HepG2 (cell line): ENCODE measurements at regions not wholly inside any gene's neighbourhood (a gene's known extent, or its start where the extent isn't known, plus 50 kb on each side); places are given as distances from the start of the nearest gene placed in this dataset.

ENCODE experiments used
- ATAC-seq: fragments of 200-7000 bp; cut with Tn5 transposase; 3 replicates; pipeline ENCODE4 v1.9.1; 2020; ENCODE audit warnings: mild to moderate bottlenecking, moderate library complexity
- BruUV-seq: library from RNA; stranded (reverse); fragments of 400-500 nt; replicated peaks from 2 replicates; lab custom pipeline; 2021; lab: Mats Ljungman, UMichigan
- CTCF ChIA-PET: fragments of 300-600 bp; formaldehyde crosslinking; extraction: SDS; loops from one replicate; lab custom pipeline; 2021; ENCODE audit warnings: low total read pairs, inconsistent platforms, low intra/inter-chr PET ratio; lab: Yijun Ruan, JAX
- POLR2A ChIA-PET: fragments of 350-600 bp; sonication (Branson Sonifier 250); formaldehyde crosslinking; loops from one replicate; lab custom pipeline; 2020; ENCODE audit warnings: antibody characterized with exemption, inconsistent platforms; lab: Yijun Ruan, JAX
- DNase-seq: peaks from one replicate; pipeline ENCODE4 v3.0.0-alpha.2; 2015; ENCODE audit warnings: low spot score
- FAIRE-seq: peaks from 3 replicates; lab custom pipeline; 2011; peaks lifted over from hg19 to GRCh38; lab: Jason Lieb, UNC
- H2AFZ ChIP-seq: one replicate; pipeline ENCODE4 v1.6.1; 2011; ENCODE audit warnings: low read length, inconsistent platforms
- H3K27ac ChIP-seq: fragments of 300-600 bp; 3 replicates; pipeline ENCODE4 v1.8.0; 2011; ENCODE audit warnings: mixed run types, mild to moderate bottlenecking, mixed read lengths, low read length, inconsistent platforms; ENCODE audit not compliant: insufficient read depth; ENCODE audit errors: extremely low read length
- H3K27me3 ChIP-seq, 2 experiments: fragments of 200-600 bp in 1 of 2; 2 replicates in 1 of 2; 3 replicates in 1 of 2; pipeline versions ENCODE4 v1.6.0 to v1.8.0; 2011; ENCODE audit warnings: low read length in 2 of 2, mild to moderate bottlenecking in 2 of 2, moderate library complexity in 2 of 2, inconsistent platforms in 1 of 2; ENCODE audit not compliant: insufficient read depth in 2 of 2, control insufficient read depth in 1 of 2
- H3K36me3 ChIP-seq, 2 experiments: fragments of 200-600 bp in 1 of 2; replicated peaks in 1 of 2; 2 replicates in 1 of 2; 3 replicates in 1 of 2; pipeline versions ENCODE4 v1.5.1 to v1.8.0; 2011; ENCODE audit warnings: low read length in 2 of 2, inconsistent platforms in 1 of 2; ENCODE audit not compliant: insufficient read depth in 2 of 2, control insufficient read depth in 1 of 2
- H3K4me1 ChIP-seq: 2 replicates; pipeline ENCODE4 v1.5.1; 2012; ENCODE audit warnings: low read length, inconsistent platforms; ENCODE audit not compliant: insufficient read depth
- H3K4me2 ChIP-seq: 2 replicates; pipeline ENCODE4 v1.6.0; 2011; ENCODE audit warnings: low read depth, low read length, inconsistent platforms
- H3K4me3 ChIP-seq, 3 experiments: fragments of 200-600 bp in 1 of 3; sonication (generic), shearing (Covaris generic) in 1 of 3; replicated peaks in 1 of 3; 2 replicates each; pipeline ENCODE4 v1.5.1; 2011 to 2016; ENCODE audit warnings: low read length in 3 of 3, inconsistent platforms in 2 of 3, low read depth in 2 of 3, mild to moderate bottlenecking in 2 of 3, control low read depth in 1 of 3, mixed read lengths in 1 of 3; ENCODE audit not compliant: insufficient read depth in 1 of 3
- H3K79me2 ChIP-seq: one replicate; pipeline ENCODE4 v1.6.1; 2011; ENCODE audit warnings: low read length, inconsistent platforms; ENCODE audit not compliant: insufficient read depth
- H3K9ac ChIP-seq: 2 replicates; pipeline ENCODE4 v1.6.0; 2011; ENCODE audit warnings: mild to moderate bottlenecking, low read depth, low read length, inconsistent platforms; ENCODE audit not compliant: insufficient read depth
- H3K9me3 ChIP-seq: 2 replicates; pipeline ENCODE4 v1.5.1; 2012; ENCODE audit warnings: mild to moderate bottlenecking, low read length
- H4K20me1 ChIP-seq: 2 replicates; pipeline ENCODE4 v1.6.0; 2011; ENCODE audit warnings: inconsistent platforms, mild to moderate bottlenecking, low read length, moderate library complexity; ENCODE audit not compliant: insufficient read depth
- CAMTA2 ChIP-seq: sonication (generic); formaldehyde crosslinking; IDR thresholded peaks from 2 replicates; pipeline ENCODE4 v1.4.0; 2020; ENCODE audit warnings: mild to moderate bottlenecking, missing genetic modification reagents, borderline replicate concordance
- DMAP1 ChIP-seq: IDR thresholded peaks from 2 replicates; pipeline ENCODE4 v1.6.1; 2016
- KDM2A ChIP-seq: sonication (generic); formaldehyde crosslinking; IDR thresholded peaks from 2 replicates; pipeline ENCODE4 v1.4.0; 2020; ENCODE audit warnings: low read depth, missing genetic modification reagents, borderline replicate concordance
- MXI1 ChIP-seq: IDR thresholded peaks from 3 replicates; pipeline ENCODE4 v1.6.1; 2012; ENCODE audit warnings: low read depth, low read length, inconsistent platforms, borderline replicate concordance
- NFYB ChIP-seq: sonication (generic); formaldehyde crosslinking; IDR thresholded peaks from 2 replicates; pipeline ENCODE4 v1.4.0; 2020; ENCODE audit warnings: missing genetic modification reagents
- SNRNP70 ChIP-seq: fragments of 200-400 bp; formaldehyde crosslinking; IDR thresholded peaks from 2 replicates; pipeline ENCODE4 v1.6.1; 2017; ENCODE audit warnings: mild to moderate bottlenecking, low read depth, low read length, moderate library complexity
- ZC3H13 ChIP-seq: sonication (generic); formaldehyde crosslinking; IDR thresholded peaks from 2 replicates; pipeline ENCODE4 v1.8.1; 2023; ENCODE audit warnings: mild to moderate bottlenecking, missing genetic modification reagents, moderate library complexity
- ZIK1 ChIP-seq: sonication (generic); formaldehyde crosslinking; IDR thresholded peaks from 2 replicates; pipeline ENCODE4 v1.5.0; 2020; ENCODE audit warnings: mild to moderate bottlenecking, low read depth, missing genetic modification reagents, borderline replicate concordance
- ZNF143 ChIP-seq: sonication (generic); formaldehyde crosslinking; IDR thresholded peaks from 2 replicates; pipeline ENCODE4 v1.4.0; 2020; ENCODE audit warnings: missing genetic modification reagents
- ZNF558 ChIP-seq: sonication (generic); formaldehyde crosslinking; IDR thresholded peaks from 2 replicates; pipeline ENCODE4 v1.9.0; 2022; ENCODE audit warnings: mild to moderate bottlenecking, missing genetic modification reagents, borderline replicate concordance
- ZNF562 ChIP-seq: sonication (generic); formaldehyde crosslinking; IDR thresholded peaks from 2 replicates; pipeline ENCODE4 v1.8.0; 2022; ENCODE audit warnings: missing genetic modification reagents, borderline replicate concordance
- ZNF761 ChIP-seq: sonication (generic); formaldehyde crosslinking; conservative IDR thresholded peaks from 2 replicates; pipeline ENCODE4 v1.4.0; 2020; ENCODE audit warnings: mild to moderate bottlenecking, missing genetic modification reagents
- WGBS: methylation state at CpG from one replicate; pipeline ENCODE4 v1.1.6; 2017; ENCODE audit warnings: low lambda C conversion rate; 5-methylcytosine and 5-hydroxymethylcytosine counted together
- in situ Hi-C: cut with HindIII; loops from 2 replicates; pipeline ENCODE4 v1.10.0; 2017; ENCODE audit warnings: low pct_unique_long_range_greater_than_20kb; ENCODE audit not compliant: extremely low pct_ligation_motif_present
- intact Hi-C: fragments of 100-400 bp; cut with micrococcal nuclease; formaldehyde crosslinking; loops from one replicate; pipeline ENCODE4 v1.10.0; 2022; ENCODE audit not compliant: unreplicated experiment

DNA sequence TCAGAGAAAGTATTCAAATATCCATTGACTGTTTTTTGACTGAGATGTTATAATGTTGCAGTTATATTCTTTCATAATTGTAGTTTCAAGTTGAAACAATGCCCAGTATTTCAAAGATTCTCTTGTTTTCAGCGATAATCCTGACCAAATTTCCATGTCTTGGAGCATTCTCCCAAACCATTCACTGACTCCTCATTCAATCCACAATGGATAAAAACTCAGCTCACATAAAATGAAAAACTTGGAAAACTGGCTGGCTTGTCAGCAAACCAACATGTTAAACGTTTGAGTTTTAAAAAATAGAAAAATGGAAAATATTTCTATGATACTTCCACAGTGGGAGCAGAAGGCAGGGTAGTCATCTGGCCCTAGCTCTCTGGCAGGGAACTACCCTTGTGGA, 184.4 kb downstream of the C7orf25 start:
- intact Hi-C loops (no loop called here), in situ Hi-C loops (no loop called here)
- Histone ChIP-seq H3K79me2 (no peaks in the 10 kb centered on the region), H3K4me2 (no peak overlapping the region), H4K20me1 (no peaks in the 10 kb centered on the region), H3K36me3 (no peaks in the 10 kb centered on the region), H3K9me3 (peaks cover 4% of the 10 kb centered on the region; the same call in 1 of the 2 replicates), H3K4me3 (no peak overlapping the region), H3K4me1 (no peaks in the 10 kb centered on the region), H3K27ac (no peak overlapping the region), H2AFZ (no peak overlapping the region), H3K9ac (no peak overlapping the region), H3K27me3 (no peaks in the 10 kb centered on the region)
- WGBS, result 2% methylated on average over 2 of the region's 2 CpGs
- ATAC-seq (no peak), DNase-seq (no peak), FAIRE-seq (no peak)
- CTCF ChIA-PET, result no interaction called here
- TF ChIP-seq DMAP1 (no peak), ZNF761 (CRISPR knock-in tag) (no peak), ZNF558 (CRISPR knock-in tag) (no peak), KDM2A (CRISPR knock-in tag) (no peak), CAMTA2 (no peak), ZIK1 (CRISPR knock-in tag) (no peak), MXI1 (no peak), NFYB (CRISPR knock-in tag) (no peak), SNRNP70 (no peak), ZNF143 (no peak), ZC3H13 (CRISPR knock-in tag) (no peak), ZNF562 (CRISPR knock-in tag) (no peak)
- POLR2A ChIA-PET, result no interaction called here
- BruUV-seq, result no TSS peak
